ENCODE measurements at regions not wholly inside any gene's neighbourhood (a gene's known extent, or its start where the extent isn't known, plus 50 kb on each side); places are given as distances from the start of the nearest gene placed in this dataset.
"Not testable (repeated sequence)": the region's sequence is repeated elsewhere in the genome, so short reads cannot be mapped to it uniquely, and the experiment has no call there.

DNA sequence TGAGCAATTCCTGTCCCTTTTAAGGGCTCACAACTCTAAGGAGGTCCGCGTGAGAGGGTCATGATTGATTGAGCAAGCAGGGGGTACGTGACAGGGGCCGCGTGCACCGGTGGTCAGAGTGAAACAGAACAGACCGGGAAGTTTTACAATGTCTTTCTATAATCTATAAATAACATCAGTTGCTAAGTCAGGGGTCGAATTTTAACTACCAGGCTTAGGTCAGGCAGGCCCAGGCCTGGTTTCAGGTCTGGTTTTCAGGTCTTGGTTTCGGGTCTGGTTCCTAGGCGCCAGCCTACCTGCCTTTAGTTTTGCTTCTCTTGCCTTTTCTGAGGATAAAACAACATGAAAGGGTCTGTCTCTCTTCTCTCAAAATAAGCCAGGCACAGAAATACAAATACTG, 476.0 kb upstream of the CAMK1G start:
- Mint-ChIP-seq H3K27ac (no peak overlapping the region), H3K36me3 (no peaks in the 10 kb centered on the region), H3K4me1 (no peaks in the 10 kb centered on the region)

DNA sequence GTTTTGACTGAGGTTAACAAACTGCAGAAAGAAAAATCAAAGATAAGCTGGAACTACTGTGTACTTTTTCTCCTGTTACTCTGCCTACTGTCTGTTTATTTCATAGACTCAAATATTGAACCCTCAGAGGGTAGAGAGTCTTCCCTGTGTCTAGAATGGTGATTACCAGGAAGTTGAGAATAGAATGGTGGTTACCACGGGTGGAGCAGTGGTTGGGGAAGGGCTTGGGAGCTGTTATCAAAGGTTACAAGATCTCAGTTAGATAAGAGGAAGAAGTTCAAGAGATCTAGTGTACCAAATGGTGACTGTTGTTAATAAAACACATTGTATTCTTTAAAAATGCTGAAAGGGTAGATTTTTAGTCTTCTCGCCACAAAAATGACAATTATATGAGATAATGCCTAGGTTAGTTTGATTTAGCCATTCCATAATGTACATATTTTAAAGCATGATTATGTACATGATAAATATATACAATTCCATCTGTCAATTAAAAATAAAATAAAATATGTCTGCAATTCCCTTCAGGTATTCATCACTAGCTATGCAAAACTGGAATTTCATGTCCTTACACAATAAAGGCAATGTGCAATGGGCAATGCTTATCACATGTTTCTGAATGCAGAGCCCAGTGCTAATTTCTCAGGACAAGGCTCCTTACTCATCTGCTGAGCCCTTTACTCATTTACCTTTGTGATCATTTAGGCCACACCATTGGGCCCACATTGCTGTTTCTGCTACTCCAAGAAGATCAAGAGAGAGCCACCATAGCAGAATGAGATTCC, 474.3 kb upstream of the CAMK1G start:
- no peak overlapping the region for H3K27ac Mint-ChIP-seq
- no peaks in the 10 kb centered on the region for H3K36me3 Mint-ChIP-seq
- no peak overlapping the region for H3K4me3 Mint-ChIP-seq
- no peak for DNase-seq (ENCODE audit: low spot score in 2 of 2)
- ATAC-seq = no peak
- no peaks in the 10 kb centered on the region for H3K9me3 Mint-ChIP-seq
- H3K4me1 Mint-ChIP-seq = no peaks in the 10 kb centered on the region

More for the DNA sequence above, 476.0 kb upstream of the CAMK1G start:
- no peak for ATAC-seq
- no peak for DNase-seq (ENCODE audit: low spot score in 2 of 2)
- no peak overlapping the region for H3K4me3 Mint-ChIP-seq
- H3K9me3 Mint-ChIP-seq = no peaks in the 10 kb centered on the region

DNA sequence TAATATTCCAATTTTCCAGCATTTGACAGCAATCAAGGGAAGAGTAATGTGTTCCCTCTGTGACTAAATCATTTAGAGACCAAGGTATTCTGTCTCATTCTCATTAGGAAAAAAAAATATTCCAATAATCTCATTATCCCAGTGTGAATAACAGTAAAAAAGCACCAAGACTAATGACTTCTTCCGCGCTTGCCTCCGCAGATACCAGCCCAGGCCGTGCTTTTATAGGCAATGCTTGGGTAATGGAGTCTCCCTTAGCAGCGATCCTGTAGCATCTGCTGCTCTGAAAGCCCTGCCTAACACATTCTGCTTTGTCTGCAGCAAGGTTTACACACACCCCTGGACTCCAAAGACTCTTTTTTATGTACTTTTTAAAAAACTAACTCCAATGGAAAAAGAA, 470.0 kb upstream of the CAMK1G start:
- Mint-ChIP-seq H3K9me3 (peaks cover 3% of the 10 kb centered on the region), H3K36me3 (no peaks in the 10 kb centered on the region), H3K27ac (no peak overlapping the region), H3K4me3 (no peak overlapping the region), H3K4me1 (no peaks in the 10 kb centered on the region)
- no peak for ATAC-seq
- DNase-seq (ENCODE audit: low spot score in 2 of 2) = no peak

GRCh38 chr1:209116705-209117104, 466.8 kb upstream of the CAMK1G start:
- no peak for ATAC-seq
- peaks cover 6% of the 10 kb centered on the region for H3K9me3 Mint-ChIP-seq
- H3K4me1 Mint-ChIP-seq = no peaks in the 10 kb centered on the region
- no peak for DNase-seq (ENCODE audit: low spot score in 2 of 2)
- no peaks in the 10 kb centered on the region for H3K36me3 Mint-ChIP-seq
- H3K27ac Mint-ChIP-seq = no peak overlapping the region
- no peak overlapping the region for H3K4me3 Mint-ChIP-seq

GRCh38 chr1:209123601-209124000, 459.9 kb upstream of the CAMK1G start:
- H3K9me3 Mint-ChIP-seq = peaks cover 8% of the 10 kb centered on the region
- no peak overlapping the region for H3K27ac Mint-ChIP-seq
- DNase-seq (ENCODE audit: low spot score in 2 of 2) (no peak), ATAC-seq (no peak)
- H3K4me1 Mint-ChIP-seq = no peaks in the 10 kb centered on the region
- H3K4me3 Mint-ChIP-seq = no peak overlapping the region
- no peaks in the 10 kb centered on the region for H3K36me3 Mint-ChIP-seq

GRCh38 chr1:209129091-209129490, 454.4 kb upstream of the CAMK1G start:
- not testable (repeated sequence) for H3K4me1 Mint-ChIP-seq, H3K36me3 Mint-ChIP-seq, H3K4me3 Mint-ChIP-seq

GRCh38 chr1:209130886-209131285, 452.6 kb upstream of the CAMK1G start:
- Mint-ChIP-seq H3K27ac (no peak overlapping the region), H3K4me3 (no peak overlapping the region), H3K36me3 (no peaks in the 10 kb centered on the region), H3K4me1 (no peaks in the 10 kb centered on the region), H3K9me3 (peaks cover 2% of the 10 kb centered on the region)
- DNase-seq (ENCODE audit: low spot score in 2 of 2) = no peak
- ATAC-seq = no peak

More at GRCh38 chr1:209129091-209129490, 454.4 kb upstream of the CAMK1G start:
- H3K27ac Mint-ChIP-seq; ATAC-seq; H3K9me3 Mint-ChIP-seq; DNase-seq (ENCODE audit: low spot score in 2 of 2): not testable (repeated sequence)

GRCh38 chr1:209132736-209133467, 450.6 kb upstream of the CAMK1G start:
- Mint-ChIP-seq H3K9me3 (no peaks in the 10 kb centered on the region), H3K27ac (no peak overlapping the region), H3K36me3 (no peaks in the 10 kb centered on the region), H3K4me3 (no peak overlapping the region), H3K4me1 (no peaks in the 10 kb centered on the region)
- DNase-seq (ENCODE audit: low spot score in 2 of 2) = no peak
- no peak for ATAC-seq

- H3K4me3 Mint-ChIP-seq = no peak overlapping the region
- no peak for ATAC-seq
Observed at GRCh38 chr1:209134001-209134400, 449.5 kb upstream of the CAMK1G start.

DNA sequence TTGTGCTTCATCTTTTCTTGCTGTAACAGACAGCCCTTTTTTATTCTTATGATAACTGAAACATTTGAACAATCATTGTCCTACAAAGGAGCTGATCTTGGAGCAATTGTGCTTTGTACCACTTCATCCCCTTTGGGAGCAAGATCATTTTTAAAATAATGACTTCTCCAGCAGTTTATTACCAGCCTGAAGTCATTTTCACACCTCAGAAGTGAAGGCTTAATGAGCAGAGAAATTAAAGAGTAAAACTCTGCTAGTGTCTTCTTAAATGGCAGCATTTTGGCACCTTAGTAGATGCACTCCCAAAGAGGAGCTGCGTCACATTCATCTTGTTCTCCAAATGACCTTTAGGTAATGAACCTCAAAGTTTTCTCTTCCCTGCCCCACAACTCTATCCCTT, 439.6 kb upstream of the CAMK1G start:
- H3K4me3 Mint-ChIP-seq = no peak overlapping the region
- ATAC-seq = no peak
- no peak for DNase-seq (ENCODE audit: low spot score in 2 of 2)
- H3K4me1 Mint-ChIP-seq = no peaks in the 10 kb centered on the region
- no peaks in the 10 kb centered on the region for H3K36me3 Mint-ChIP-seq
- H3K9me3 Mint-ChIP-seq = no peaks in the 10 kb centered on the region
- H3K27ac Mint-ChIP-seq = no peak overlapping the region

More at GRCh38 chr1:209134001-209134400, 449.5 kb upstream of the CAMK1G start:
- DNase-seq (ENCODE audit: low spot score in 2 of 2) = no peak
- Mint-ChIP-seq H3K27ac (no peak overlapping the region), H3K4me1 (no peaks in the 10 kb centered on the region), H3K9me3 (no peaks in the 10 kb centered on the region), H3K36me3 (no peaks in the 10 kb centered on the region)

- no peaks in the 10 kb centered on the region for H3K36me3 Mint-ChIP-seq
- ATAC-seq = no peak
- H3K4me1 Mint-ChIP-seq = no peaks in the 10 kb centered on the region
- no peak overlapping the region for H3K4me3 Mint-ChIP-seq
- DNase-seq (ENCODE audit: low spot score in 2 of 2) = no peak
- no peaks in the 10 kb centered on the region for H3K9me3 Mint-ChIP-seq
- H3K27ac Mint-ChIP-seq = no peak overlapping the region
Observed at GRCh38 chr1:209150114-209150513, 433.4 kb upstream of the CAMK1G start.

GRCh38 chr1:209153411-209153810, 430.1 kb upstream of the CAMK1G start:
- Mint-ChIP-seq H3K36me3 (no peaks in the 10 kb centered on the region), H3K27ac (no peak overlapping the region), H3K4me3 (no peak overlapping the region), H3K4me1 (no peaks in the 10 kb centered on the region), H3K9me3 (no peaks in the 10 kb centered on the region)
- ATAC-seq = no peak
- DNase-seq (ENCODE audit: low spot score in 2 of 2) = no peak

GRCh38 chr1:209154912-209155311, 428.6 kb upstream of the CAMK1G start:
- no peak overlapping the region for H3K27ac Mint-ChIP-seq

GRCh38 chr1:209155546-209155945, 428.0 kb upstream of the CAMK1G start:
- H3K4me1 Mint-ChIP-seq = no peaks in the 10 kb centered on the region
- no peaks in the 10 kb centered on the region for H3K36me3 Mint-ChIP-seq
- H3K9me3 Mint-ChIP-seq = no peaks in the 10 kb centered on the region

More at GRCh38 chr1:209154912-209155311, 428.6 kb upstream of the CAMK1G start:
- ATAC-seq (no peak), DNase-seq (ENCODE audit: low spot score in 2 of 2) (no peak)
- H3K4me1 Mint-ChIP-seq = no peaks in the 10 kb centered on the region
- no peak overlapping the region for H3K4me3 Mint-ChIP-seq
- no peaks in the 10 kb centered on the region for H3K9me3 Mint-ChIP-seq
- no peaks in the 10 kb centered on the region for H3K36me3 Mint-ChIP-seq

DNA sequence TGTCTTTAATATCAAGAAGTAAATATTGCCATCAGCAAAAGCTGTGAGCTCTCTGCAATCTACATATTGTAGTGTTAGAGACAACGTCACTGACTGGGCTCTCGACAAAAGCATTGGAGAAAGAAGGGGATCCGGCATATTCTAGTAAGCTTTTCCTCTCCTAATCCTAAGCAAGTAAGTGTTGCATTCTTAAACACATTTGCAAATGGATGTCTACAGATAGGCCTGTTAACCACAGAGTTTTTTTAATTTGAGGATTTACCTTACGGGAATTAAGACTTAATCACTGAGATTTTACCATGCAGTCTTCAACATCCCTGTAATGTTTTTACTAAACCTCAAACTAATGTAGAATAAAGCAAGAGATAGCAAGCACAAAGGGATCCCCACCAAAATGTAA, 426.5 kb upstream of the CAMK1G start:
- no peak for ATAC-seq
- Mint-ChIP-seq H3K27ac (no peak overlapping the region), H3K4me1 (no peaks in the 10 kb centered on the region), H3K4me3 (no peak overlapping the region), H3K36me3 (no peaks in the 10 kb centered on the region), H3K9me3 (no peaks in the 10 kb centered on the region)
- no peak for DNase-seq (ENCODE audit: low spot score in 2 of 2)

More at GRCh38 chr1:209155546-209155945, 428.0 kb upstream of the CAMK1G start:
- no peak overlapping the region for H3K27ac Mint-ChIP-seq
- no peak for DNase-seq (ENCODE audit: low spot score in 2 of 2)
- H3K4me3 Mint-ChIP-seq = no peak overlapping the region
- ATAC-seq = no peak
